ENCODE measurements at regions not wholly inside any gene's neighbourhood (a gene's known extent, or its start where the extent isn't known, plus 50 kb on each side); places are given as distances from the start of the nearest gene placed in this dataset.
"Not testable (repeated sequence)": the region's sequence is repeated elsewhere in the genome, so short reads cannot be mapped to it uniquely, and the experiment has no call there.

DNA sequence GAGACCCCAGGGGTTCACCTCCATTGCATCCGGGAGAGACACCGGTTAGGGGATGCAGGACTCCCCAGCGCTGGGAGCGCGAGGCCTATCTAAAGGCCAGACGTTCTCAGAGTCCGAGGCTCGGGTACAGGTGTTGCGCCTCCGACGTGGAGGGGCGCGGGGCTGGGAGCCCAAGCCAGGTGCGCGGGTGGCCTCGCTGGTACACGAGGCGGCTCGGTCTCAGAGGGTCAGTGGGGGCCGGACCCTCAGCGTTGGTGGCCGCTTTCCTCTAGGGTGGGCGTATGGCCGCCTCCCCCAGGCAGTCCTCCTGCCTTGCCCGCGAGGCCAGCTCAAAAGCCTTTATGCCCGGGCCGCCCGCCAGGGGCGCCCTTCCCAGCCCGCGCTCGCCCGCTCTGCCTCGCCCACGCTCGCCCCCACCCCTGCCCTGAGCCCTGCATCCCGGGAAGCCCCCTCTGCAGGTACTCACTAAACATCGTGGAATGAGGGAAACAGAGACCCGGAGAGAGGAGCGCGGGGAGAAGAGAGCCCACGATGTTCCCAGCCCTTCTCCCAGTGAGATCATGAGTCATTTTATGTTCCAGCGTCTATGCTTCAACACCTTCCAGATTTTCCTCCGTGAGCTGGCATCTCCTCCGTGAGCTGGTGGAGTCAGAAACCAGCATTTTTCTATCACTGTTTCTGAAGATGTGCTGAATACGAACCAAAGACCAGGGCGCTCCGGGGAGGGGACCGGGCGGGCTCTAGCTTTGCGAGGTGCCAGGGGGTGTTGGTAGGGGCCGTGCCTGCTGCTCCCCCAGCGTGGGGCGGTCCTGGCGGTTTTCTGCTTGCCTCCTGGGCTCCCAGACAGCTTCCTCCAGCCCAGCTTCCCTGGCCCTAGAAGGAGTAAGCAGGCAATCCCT, 73.8 kb downstream of the DIO3 start:
- DNase-seq (ENCODE audit: low spot score), result no peak

DNA sequence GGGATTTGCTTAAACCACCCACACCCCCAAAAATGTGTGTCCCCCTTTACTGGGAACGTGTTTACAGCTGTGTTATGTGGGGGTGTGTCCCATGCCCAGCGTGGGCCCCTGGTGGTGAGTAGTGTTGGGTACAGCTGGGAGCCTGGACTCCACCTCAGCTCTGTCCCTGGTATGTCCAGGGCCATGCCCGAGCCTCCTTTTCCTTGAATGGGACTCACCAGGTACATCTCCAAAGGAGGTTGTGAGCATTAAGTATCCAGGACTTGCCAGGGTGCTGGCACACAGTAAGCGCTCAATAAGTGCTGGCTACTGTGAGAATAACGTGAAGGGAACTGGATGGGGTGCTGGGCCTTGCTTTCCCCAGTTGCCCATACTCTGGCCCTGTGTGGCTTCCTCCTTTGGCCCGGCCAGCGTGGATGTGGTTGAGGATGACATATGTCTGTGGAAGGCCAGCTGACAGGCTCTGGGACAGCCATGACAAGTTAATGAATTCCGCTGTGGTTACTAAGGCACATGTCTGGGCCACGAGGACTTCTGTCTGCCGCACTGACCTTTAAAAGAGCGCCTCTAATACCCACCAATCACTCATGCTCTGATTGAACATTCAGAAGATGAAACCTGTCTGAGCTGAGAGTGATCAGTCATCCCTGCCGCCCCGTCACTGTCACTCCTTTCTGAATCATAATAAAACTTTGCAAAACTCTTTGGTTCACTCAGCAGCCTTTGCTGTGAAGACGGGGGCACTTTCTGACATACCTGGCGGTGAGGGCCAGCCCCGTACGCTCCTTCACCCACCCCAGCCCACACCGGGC, 74.7 kb downstream of the DIO3 start:
- no peak for DNase-seq (ENCODE audit: low spot score)

DNA sequence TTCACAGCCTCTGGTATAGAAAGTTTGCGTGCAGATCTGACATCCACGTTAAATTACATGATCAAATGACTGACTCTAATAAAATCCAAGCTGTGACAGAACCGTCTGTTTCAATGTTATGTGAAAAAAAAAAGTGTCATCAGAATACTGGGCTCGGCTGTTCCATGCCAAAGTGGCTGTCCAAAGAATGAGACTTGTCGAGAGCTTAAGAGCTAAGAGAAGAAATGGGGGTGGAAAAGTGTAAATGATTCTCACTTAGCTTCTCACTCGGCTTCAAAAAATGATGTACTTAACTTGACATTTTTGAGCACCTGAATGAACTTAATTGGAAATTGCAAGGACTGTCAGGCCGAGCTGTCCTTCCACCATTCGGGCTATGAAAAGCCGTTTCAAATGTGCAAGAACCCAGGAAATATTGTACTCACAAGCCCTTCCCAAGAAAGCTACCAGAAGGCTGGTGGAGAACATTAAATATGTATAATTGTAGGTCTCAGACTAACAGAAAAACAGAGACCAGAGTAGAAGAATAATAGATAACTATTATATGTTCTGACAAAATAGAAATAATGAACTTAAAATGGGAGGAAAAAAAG, 78.0 kb downstream of the DIO3 start:
- no peak for DNase-seq (ENCODE audit: low spot score)

DNA sequence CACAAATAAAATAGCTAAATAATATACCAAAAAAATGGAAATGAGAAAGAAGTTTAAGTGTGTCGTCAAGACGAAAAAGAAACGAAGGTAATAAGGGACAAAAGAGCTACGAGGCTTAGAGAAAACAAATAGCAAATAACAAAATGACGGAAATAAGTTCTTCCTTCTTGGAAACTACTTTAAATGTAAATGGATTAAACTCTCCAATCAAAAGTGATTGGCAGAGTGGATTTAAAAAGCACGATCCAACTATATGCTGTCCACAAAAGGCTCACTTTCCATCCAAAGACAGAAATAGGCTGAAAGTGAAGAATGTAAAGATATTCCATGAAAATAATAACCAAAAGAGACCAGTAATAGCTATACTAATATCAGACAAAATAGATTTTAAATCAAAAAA, 82.4 kb downstream of the DIO3 start:
- DNase-seq (ENCODE audit: low spot score), result no peak

DNA sequence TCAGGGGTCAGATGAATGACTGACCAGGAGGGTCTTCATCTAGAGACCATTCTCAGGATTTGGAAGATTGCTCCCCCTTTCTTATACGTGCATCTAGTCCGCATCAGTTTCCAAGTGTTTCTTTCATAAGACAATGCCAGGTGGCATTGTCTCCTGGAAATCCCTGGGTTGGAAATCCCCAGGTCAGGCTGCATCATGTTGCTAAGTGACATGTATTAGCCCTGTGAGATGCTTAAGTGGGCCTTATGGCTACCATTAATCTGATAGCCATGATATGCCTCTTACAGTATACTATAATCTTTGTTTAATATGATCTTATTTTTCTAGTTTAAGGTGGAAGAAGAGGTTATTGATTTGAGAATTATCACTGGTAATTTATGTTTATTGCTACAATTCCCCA, 92.8 kb downstream of the DIO3 start:
- no peak for DNase-seq (ENCODE audit: low spot score)

DNA sequence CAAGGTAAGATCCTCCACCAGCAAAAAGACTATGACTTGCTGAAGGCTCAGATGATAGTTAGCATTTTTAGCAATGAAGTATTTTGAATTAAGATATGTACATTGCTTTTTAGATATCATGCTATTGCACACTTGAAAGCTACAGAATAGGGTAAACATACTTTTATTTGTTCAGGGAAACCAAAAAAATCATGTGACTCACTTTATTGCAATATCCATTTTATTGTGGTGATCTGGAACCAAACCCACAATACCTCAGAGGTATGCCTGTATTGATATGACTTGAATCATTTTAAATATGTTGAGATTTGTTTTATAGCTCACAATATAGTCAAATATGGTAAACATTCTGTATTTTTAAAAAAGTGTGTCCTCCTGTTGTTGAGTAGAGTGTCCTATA, 96.1 kb downstream of the DIO3 start:
- DNase-seq (ENCODE audit: low spot score), result peak; percentile 13

DNA sequence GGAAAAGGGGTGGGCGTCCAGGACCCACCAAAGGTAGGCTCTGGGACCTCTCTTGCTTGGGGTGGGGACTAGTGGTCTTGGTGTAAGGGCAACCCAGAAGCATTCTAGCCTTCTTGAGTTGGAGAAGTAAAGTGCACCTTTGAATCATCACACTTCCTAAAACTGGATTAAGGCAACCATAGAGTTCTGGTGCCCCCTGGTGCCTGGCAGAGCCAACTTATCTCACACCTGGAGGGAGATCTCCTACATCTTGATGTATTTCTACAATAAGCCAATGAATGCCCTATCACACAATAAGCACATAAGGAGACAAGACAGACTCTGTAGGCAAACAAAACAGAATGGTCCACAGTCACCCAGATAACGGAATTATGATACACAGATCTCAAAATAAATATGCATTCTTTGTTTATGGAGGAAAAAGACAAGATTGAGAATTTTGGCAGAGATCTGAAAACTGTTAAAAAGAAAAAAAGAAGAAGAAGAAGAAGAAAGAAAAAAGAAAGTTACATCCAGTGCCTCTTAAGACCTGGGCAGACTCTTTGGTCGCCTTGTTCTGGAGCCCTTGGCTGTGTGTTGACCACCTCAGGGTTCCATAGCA, 95.9 kb upstream of the PPP2R5C start:
- peak; percentile 68 for DNase-seq (ENCODE audit: low spot score)

DNA sequence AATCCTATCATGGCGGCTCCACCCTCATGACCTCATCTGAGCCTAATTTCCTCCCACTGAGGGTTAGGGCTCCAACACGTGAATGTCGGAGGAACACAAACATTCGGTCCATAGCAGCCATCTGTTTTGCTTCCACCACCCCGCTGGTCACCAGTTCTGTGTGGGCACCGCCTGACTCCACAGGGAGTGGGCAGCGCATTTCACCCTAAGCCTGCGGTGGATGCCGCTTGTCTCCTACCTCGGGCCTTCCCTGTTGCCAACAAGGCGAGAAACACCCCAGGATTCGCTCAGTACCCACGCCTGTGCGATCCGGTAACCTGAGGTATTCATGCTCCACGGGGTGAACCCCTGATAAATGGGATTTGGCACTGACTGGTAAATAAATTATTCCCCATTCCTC, 95.2 kb upstream of the PPP2R5C start:
- no peak for DNase-seq (ENCODE audit: low spot score)

DNA sequence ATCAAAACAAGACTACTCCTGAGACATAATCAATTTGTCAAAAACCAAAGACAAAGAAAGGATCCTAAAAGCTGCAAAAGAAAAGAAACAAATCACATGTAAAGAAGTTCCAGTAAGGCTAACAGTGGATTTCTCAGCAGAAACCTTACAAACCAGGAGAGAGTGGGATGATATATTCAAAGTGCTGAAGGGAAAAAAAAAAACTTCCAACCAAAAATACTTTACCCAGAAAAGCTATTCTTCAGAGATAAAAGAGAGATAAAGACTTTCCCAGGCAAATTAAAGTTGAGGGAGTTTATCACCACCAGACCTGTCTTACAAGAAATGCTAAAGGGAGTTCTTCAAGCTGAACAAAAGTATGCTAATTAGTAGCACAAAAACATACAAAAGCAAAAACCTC, 91.9 kb upstream of the PPP2R5C start:
- no peak for DNase-seq (ENCODE audit: low spot score)

DNA sequence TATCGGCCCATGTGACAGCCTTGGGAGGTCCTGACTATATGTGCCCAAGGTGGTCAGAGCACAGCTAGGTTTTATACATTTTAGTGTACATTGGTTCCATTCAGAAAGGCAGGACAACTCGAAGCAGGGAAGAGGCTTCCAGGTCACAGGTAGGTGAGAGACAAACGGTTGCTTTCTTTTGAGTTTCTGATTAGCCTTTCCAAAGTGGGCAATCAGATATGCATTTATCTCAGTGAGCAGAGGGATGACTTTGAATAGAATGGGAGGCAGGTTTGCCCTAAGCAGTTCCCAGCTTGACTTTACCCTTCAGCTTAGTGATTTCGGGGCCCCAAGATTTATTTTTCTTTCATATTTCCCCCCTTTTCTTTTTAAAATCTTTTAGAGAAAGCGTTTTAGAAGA, 87.6 kb upstream of the PPP2R5C start:
- no peak for DNase-seq (ENCODE audit: low spot score)

DNA sequence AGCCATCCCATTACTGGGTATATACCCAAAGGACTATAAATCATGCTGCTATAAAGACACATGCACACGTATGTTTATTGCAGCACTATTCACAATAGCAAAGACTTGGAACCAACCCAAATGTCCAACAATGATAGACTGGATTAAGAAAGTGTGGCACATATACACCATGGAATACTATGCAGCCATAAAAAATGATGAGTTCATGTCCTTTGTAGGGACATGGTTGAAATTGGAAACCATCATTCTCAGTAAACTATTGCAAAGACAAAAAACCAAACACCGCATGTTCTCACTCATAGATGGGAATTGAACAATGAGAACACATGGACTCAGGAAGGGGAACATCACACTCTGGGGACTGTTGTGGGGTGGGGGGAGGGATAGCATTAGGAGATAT, 85.7 kb upstream of the PPP2R5C start:
- DNase-seq (ENCODE audit: low spot score), result not testable (repeated sequence)

DNA sequence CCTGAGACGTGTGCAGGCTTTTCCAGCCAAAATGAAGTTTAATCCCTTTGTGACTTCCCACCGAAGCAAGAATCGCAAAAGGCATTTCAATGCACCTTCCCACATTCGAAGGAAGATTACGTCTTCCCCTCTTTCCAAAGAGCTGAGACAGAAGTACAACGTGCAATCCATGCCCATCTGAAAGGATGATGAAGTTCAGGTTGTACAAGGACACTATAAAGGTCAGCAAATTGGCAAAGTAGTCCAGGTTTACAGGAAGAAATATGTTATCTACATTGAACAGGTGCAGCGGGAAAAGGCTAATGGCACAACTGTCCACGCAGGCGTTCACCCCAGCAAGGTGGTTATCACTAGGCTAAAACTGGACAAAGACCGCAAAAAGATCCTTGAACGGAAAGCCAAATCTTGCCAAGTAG, 83.6 kb upstream of the PPP2R5C start:
- DNase-seq (ENCODE audit: low spot score), result not testable (repeated sequence)

DNA sequence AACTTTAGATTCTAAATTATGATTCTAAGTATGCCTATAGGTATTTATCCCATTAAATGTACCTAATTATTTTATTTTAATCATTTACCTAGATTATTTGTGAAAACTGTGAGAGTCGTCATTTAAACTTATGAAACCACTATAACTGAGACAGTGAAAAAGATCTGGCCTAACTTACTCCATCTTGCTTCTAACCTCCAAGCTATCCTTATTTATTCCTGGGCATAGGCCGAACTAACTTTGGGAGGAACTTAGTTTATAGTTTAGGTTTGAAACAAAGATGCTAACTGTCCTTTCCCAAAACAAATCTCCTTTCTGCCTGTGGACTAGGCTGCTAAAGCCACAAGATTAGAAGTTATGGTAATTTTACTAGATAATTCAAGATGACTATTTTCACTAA, 79.7 kb upstream of the PPP2R5C start:
- DNase-seq (ENCODE audit: low spot score), result no peak

DNA sequence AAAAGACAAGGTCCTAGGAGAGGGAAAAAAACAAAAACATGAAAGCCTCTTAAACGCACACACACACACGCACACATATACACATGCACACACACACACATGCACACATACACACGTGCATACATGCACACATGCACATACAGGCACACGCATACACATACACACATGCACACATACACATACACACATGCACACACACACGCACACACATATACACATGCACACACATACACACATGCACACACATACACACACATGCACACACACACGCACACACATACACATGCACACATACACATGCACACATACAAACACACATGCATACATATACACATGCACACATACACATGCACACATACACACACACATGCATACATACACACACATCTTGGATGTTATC, 78.1 kb upstream of the PPP2R5C start:
- DNase-seq (ENCODE audit: low spot score), result no peak

DNA sequence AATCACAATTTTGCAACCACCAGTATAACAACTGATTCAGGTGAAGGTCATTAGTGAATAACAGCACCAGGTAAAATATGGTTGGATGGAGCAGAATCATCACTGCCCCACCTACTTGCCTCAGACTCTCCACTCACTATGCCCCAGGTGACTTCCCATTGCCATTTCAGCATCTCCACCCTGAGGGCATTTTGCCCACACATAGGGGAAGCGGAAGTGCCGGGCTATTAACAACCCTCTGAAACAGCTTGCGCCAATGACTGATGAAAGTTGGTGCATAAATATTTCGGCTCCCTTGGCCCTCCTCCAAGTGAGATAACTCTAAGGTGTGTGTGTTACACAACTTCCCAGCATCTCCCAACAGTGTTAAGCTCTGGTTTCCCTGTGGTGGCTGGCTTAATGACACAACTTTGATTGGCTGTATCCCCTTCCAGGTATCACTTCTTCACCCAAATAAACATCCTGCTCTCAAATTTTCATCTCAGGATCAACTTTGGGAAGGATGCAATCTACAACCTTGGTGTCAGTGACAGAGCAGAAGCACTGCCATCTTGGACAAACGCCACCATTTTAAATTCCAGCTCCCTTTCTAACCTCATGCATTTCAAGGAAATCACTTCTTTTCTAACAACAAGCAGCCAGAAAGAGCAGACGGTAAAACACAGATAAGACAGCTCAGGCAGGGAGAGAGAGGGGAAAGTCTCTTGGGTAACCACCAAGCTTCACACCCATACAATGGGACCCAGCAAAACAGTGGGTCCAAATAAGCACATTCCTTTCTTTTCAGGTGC, 73.6 kb upstream of the PPP2R5C start:
- peak; percentile 16 for DNase-seq (ENCODE audit: low spot score)

DNA sequence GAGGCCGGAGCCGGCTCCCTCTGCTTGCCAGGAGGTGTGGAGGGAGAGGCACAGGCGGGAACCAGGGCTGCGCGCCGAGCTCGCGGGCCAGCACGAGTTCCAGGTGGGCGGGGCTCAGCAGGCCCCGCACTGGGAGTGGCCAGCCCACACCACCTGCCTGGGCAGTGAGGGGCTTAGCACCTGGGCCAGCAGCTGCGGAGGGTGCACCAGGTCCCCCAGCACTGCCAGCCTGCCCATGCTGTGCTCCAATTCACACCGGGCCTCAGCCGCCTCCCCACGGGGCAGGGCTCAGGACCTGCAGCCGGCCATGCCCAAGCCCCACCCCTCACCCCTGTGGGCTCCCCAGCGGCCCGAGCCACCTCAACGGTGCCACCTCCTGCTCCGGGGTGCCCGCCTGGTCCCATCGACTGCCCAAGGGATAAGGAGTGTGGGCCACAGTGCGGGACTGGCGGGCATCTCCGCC, 72.4 kb upstream of the PPP2R5C start:
- no peak for DNase-seq (ENCODE audit: low spot score)

DNA sequence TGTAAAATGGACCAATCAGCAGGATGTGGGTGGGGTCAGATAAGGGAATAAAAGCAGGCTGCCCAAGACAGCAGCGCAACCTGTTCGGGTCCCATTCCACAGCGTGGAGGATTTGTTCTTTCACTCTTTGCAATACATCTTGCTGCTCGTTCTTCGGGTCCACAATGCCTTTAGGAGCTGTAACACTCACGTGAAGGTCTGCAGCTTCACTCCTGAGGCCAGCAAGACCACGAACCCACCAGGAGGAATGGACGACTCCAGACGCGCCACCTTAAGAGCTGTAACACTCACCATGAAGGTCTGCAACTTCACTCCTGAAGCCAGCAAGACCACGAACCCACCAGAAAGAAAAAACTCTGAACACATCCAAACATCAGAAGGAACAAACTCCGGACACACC, 71.5 kb upstream of the PPP2R5C start:
- not testable (repeated sequence) for DNase-seq (ENCODE audit: low spot score)

DNA sequence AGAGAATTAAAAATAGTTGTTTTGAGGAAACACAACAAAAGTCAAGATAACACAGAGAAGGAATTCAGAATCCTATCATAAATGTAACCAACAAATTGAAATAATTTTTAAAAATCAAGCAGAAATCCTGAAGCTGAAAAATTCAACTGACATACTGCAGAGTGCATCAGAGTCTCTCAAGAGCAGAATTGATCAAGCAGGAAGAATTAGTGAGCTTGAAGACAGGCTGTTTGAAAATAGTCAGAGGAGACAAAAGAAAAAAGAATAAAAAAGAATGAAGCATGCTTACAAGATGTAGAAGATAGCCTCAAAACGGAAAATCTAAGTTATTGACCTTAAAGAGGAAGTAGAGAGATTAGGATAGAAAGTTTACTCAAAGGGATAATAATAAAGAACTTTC, 65.8 kb upstream of the PPP2R5C start:
- no peak for DNase-seq (ENCODE audit: low spot score)

DNA sequence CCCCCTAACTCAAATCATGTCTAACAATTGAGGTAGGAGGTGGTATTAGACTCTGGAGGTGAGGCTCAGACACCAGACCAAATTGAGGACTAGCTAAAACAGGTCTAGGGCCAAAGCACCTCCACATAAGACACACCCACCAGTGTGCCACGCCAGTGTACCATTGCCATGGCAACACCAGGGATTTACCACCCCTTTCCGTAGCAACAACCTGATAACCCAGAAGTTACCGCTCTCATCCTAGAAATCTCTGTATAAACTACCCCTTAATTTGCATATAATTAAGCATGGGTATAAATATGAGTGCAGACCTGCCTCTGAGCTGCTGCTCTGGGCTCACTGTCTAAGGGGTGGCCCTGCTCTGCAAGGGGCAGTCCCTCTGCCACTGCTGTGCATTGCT, 57.4 kb upstream of the PPP2R5C start:
- no peak for DNase-seq (ENCODE audit: low spot score)

DNA sequence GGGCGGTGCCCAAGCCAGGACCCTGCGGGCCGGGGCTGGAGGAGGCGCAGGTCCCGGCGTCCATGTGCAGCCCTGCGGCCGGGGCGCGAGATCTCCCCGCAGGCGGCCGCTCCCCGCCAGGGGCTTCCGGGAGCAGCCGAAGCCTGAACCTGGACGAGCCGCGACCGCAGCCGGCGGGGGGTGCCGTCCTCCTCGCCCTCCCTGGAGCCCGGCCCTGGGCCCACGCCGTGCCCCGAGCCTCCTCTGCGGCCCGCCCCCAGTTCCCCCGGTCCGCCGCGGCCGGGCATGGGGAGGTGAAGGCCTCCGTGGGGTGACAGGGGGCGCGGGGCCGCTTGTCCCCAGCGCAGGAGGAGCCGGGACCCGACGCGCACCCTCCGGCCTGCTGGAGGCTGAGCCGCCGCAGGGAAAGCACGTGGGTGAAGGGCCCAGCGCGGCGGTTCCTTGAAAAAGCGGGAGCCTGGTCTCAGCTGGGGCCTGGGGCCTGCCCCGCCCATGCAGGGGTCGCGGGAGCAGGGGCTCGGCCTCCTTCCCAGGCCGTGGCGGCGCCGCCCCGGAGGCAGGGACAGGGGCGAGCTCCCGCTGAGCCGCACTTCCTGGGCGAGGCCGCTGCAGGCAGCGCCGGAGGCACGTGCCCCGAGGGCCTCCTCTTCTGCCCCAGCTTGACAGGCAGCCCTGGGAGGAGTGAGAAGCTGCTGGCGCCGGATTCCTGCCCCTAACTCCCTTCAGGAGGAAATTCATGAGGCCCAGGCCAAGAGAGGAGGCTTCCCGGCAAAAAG, 55.6 kb upstream of the PPP2R5C start:
- peak; percentile 41 for DNase-seq (ENCODE audit: low spot score)
